Effector memory CD4-positive, alpha-beta T cell (primary cell): ENCODE measurements at regions not wholly inside any gene's neighbourhood (a gene's known extent, or its start where the extent isn't known, plus 50 kb on each side); places are given as distances from the start of the nearest gene placed in this dataset.
"Not testable (repeated sequence)": the region's sequence is repeated elsewhere in the genome, so short reads cannot be mapped to it uniquely, and the experiment has no call there.

Experiments used
- DNase-seq, 3 donors: peaks; one replicate each; pipeline ENCODE4 v3.0.0-alpha.2; 2020
- H3K27ac ChIP-seq: 2 replicates; pipeline ENCODE4 v1.7.0; 2013; ENCODE audit warnings: mild to moderate bottlenecking, low read length, moderate library complexity; ENCODE audit not compliant: insufficient read depth, poor library complexity, severe bottlenecking
- H3K27me3 ChIP-seq: replicated peaks from 2 replicates; pipeline ENCODE4 v1.7.0; 2013; ENCODE audit warnings: mild to moderate bottlenecking, low read length; ENCODE audit not compliant: insufficient read depth, control insufficient read depth, poor library complexity, severe bottlenecking
- H3K36me3 ChIP-seq: 2 replicates; pipeline ENCODE4 v1.7.0; 2013; ENCODE audit warnings: mild to moderate bottlenecking, low read length, moderate library complexity; ENCODE audit not compliant: control insufficient read depth, insufficient read depth
- H3K4me1 ChIP-seq: 2 replicates; pipeline ENCODE4 v1.7.0; 2013; ENCODE audit warnings: low read length, mild to moderate bottlenecking; ENCODE audit not compliant: control insufficient read depth, insufficient read depth, poor library complexity, severe bottlenecking
- H3K4me3 ChIP-seq: 2 replicates; pipeline ENCODE4 v1.7.0; 2013; ENCODE audit warnings: low read length, low read depth, mild to moderate bottlenecking; ENCODE audit not compliant: insufficient read depth, poor library complexity, severe bottlenecking
- H3K9me3 ChIP-seq: 2 replicates; pipeline ENCODE4 v1.7.0; 2013; ENCODE audit warnings: mild to moderate bottlenecking, low read length, moderate library complexity; ENCODE audit not compliant: control insufficient read depth

GRCh38 chr2:11900891-11901290 is 154.5 kb downstream of the LPIN1 start:
- not testable (repeated sequence) for H3K36me3 ChIP-seq

GRCh38 chr2:11901351-11902069 is 155.1 kb downstream of the LPIN1 start:
- H3K4me3 ChIP-seq, result no peak overlapping the region
- no peaks in the 10 kb centered on the region for H3K27me3 ChIP-seq
- no peaks in the 10 kb centered on the region for H3K4me1 ChIP-seq
- H3K27ac ChIP-seq, result no peak overlapping the region
- no peaks in the 10 kb centered on the region for H3K36me3 ChIP-seq
- H3K9me3 ChIP-seq, result no peaks in the 10 kb centered on the region
- DNase-seq, result no peak

More at GRCh38 chr2:11900891-11901290, 154.5 kb downstream of the LPIN1 start:
- not testable (repeated sequence) for H3K27ac ChIP-seq, H3K9me3 ChIP-seq, DNase-seq, H3K4me1 ChIP-seq, H3K4me3 ChIP-seq, H3K27me3 ChIP-seq

- Histone ChIP-seq H3K9me3 (no peaks in the 10 kb centered on the region), H3K4me3 (no peak overlapping the region), H3K4me1 (no peaks in the 10 kb centered on the region), H3K27ac (no peak overlapping the region), H3K27me3 (no peaks in the 10 kb centered on the region), H3K36me3 (no peaks in the 10 kb centered on the region)
- DNase-seq, result no peak
Measured at GRCh38 chr2:11903085-11903606, 156.7 kb downstream of the LPIN1 start.

GRCh38 chr2:11904029-11904428 is 157.6 kb downstream of the LPIN1 start:
- H3K27ac ChIP-seq, result no peak overlapping the region
- H3K27me3 ChIP-seq, result no peaks in the 10 kb centered on the region
- no peaks in the 10 kb centered on the region for H3K9me3 ChIP-seq
- no peaks in the 10 kb centered on the region for H3K4me1 ChIP-seq
- no peak overlapping the region for H3K4me3 ChIP-seq
- no peaks in the 10 kb centered on the region for H3K36me3 ChIP-seq
- no peak for DNase-seq

- no peak for DNase-seq
- H3K9me3 ChIP-seq, result no peaks in the 10 kb centered on the region
- H3K4me1 ChIP-seq, result no peaks in the 10 kb centered on the region
- no peaks in the 10 kb centered on the region for H3K36me3 ChIP-seq
- no peak overlapping the region for H3K27ac ChIP-seq
- H3K27me3 ChIP-seq, result no peaks in the 10 kb centered on the region
- H3K4me3 ChIP-seq, result no peak overlapping the region
Measured at GRCh38 chr2:11904941-11905340, 158.5 kb downstream of the LPIN1 start.

GRCh38 chr2:11907190-11907589 is 160.8 kb downstream of the LPIN1 start:
- DNase-seq, result no peak

GRCh38 chr2:11910971-11911370 is 164.5 kb downstream of the LPIN1 start:
- Histone ChIP-seq H3K4me1 (no peaks in the 10 kb centered on the region), H3K36me3 (no peaks in the 10 kb centered on the region), H3K27ac (no peak overlapping the region), H3K9me3 (no peaks in the 10 kb centered on the region), H3K27me3 (no peaks in the 10 kb centered on the region), H3K4me3 (no peak overlapping the region)
- DNase-seq, result no peak

More at GRCh38 chr2:11907190-11907589, 160.8 kb downstream of the LPIN1 start:
- Histone ChIP-seq H3K27me3 (no peaks in the 10 kb centered on the region), H3K4me3 (no peak overlapping the region), H3K27ac (no peak overlapping the region), H3K36me3 (no peaks in the 10 kb centered on the region), H3K9me3 (no peaks in the 10 kb centered on the region), H3K4me1 (no peaks in the 10 kb centered on the region)

- H3K4me3 ChIP-seq, result no peak overlapping the region
- no peaks in the 10 kb centered on the region for H3K27me3 ChIP-seq
- no peaks in the 10 kb centered on the region for H3K9me3 ChIP-seq
- no peaks in the 10 kb centered on the region for H3K4me1 ChIP-seq
- no peaks in the 10 kb centered on the region for H3K36me3 ChIP-seq
- no peak overlapping the region for H3K27ac ChIP-seq
- DNase-seq, result no peak
Measured at GRCh38 chr2:11912980-11913379, 166.5 kb downstream of the LPIN1 start.

GRCh38 chr2:11914455-11914854 is 168.0 kb downstream of the LPIN1 start:
- Histone ChIP-seq H3K27ac (no peak overlapping the region), H3K27me3 (no peaks in the 10 kb centered on the region), H3K9me3 (no peaks in the 10 kb centered on the region), H3K36me3 (no peaks in the 10 kb centered on the region), H3K4me1 (no peaks in the 10 kb centered on the region), H3K4me3 (no peak overlapping the region)
- DNase-seq, result no peak

- H3K27me3 ChIP-seq, result no peaks in the 10 kb centered on the region
- H3K27ac ChIP-seq, result no peak overlapping the region
- H3K9me3 ChIP-seq, result no peaks in the 10 kb centered on the region
- no peaks in the 10 kb centered on the region for H3K36me3 ChIP-seq
- H3K4me3 ChIP-seq, result no peak overlapping the region
- DNase-seq, result no peak
- H3K4me1 ChIP-seq, result no peaks in the 10 kb centered on the region
Measured at GRCh38 chr2:11915650-11916049, 169.2 kb downstream of the LPIN1 start.
